GM19023 (cell line): ENCODE measurements at regions not wholly inside any gene's neighbourhood (a gene's known extent, or its start where the extent isn't known, plus 50 kb on each side); places are given as distances from the start of the nearest gene placed in this dataset.

Source experiments
- ATAC-seq: cut with Tn5 transposase; IDR thresholded peaks from one replicate; pipeline ENCODE4 v1.9.1; 2021; ENCODE audit warnings: mild to moderate bottlenecking, moderate library complexity; ENCODE audit not compliant: unreplicated experiment

DNA sequence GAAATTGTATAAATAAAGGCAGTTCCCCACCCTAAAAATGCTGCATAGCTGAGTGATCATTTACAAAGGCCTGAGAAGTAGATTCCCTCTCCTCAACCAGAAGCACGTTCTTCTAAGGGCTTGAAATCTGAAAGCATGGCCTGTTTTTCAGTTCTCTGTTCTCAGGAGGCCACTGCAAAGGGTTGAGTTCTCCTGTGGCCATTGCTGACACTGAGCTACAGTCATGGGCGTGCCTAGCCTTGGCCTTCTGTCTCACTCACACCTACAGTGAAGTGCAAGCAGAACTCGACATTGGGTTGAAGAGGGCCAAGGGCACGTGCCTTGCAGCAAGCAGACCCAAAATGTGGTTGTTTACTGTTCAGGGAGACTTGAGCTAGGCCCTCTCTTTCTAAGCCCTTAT, 276.6 kb upstream of the VLDLR start:
- ATAC-seq, result no peak

DNA sequence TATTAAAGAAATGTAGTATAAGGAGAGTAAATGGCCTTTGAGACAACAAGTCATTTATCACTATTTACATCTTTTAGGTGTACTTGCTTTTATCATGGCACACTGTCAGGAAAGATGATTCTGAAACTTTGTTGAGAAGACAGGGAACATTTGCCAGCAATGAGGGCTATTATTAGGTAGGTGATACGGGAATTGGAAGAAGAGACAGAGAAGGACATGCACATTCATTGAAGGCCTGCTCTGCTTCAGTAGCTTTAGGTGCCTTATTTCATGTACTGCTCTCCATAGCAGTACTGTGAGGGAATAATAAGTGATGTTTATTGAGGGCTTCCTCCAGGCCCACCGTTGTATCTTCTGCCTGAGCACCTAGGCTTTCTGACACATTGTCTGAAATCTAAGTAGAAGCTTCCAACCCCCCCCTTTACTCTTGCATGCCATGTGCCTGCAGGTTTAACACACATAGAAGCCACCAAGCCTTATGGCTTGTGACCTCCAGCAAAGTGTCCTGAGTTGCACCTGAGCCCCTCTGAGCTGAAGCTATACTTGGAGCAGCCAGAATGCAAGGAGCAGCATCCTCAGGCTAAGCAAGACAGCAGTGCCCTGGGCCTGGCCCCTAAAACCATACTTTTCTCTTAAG, 275.2 kb upstream of the VLDLR start:
- no peak for ATAC-seq

GRCh38 chr9:2351324-2351723, 270.3 kb upstream of the VLDLR start:
- no peak for ATAC-seq

DNA sequence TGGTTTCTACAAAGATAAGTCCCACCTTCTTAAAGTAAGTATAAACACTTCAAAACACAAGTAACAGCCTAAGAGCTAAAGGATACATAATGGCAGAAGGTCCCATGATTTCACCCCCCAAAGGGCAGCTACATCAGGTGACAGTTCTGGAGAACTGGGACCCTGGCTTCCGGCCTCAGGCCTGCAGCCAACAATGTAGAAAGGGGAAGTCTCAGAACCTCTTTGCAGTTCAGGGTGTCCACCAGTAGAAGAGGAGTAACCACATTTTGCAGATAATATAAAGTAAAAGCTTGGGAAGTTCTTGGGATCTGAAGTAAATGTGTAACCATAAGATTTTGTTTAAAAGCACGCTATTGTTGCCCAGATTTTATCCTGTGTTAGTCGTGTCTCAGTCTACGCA, 267.4 kb upstream of the VLDLR start:
- ATAC-seq, result no peak

DNA sequence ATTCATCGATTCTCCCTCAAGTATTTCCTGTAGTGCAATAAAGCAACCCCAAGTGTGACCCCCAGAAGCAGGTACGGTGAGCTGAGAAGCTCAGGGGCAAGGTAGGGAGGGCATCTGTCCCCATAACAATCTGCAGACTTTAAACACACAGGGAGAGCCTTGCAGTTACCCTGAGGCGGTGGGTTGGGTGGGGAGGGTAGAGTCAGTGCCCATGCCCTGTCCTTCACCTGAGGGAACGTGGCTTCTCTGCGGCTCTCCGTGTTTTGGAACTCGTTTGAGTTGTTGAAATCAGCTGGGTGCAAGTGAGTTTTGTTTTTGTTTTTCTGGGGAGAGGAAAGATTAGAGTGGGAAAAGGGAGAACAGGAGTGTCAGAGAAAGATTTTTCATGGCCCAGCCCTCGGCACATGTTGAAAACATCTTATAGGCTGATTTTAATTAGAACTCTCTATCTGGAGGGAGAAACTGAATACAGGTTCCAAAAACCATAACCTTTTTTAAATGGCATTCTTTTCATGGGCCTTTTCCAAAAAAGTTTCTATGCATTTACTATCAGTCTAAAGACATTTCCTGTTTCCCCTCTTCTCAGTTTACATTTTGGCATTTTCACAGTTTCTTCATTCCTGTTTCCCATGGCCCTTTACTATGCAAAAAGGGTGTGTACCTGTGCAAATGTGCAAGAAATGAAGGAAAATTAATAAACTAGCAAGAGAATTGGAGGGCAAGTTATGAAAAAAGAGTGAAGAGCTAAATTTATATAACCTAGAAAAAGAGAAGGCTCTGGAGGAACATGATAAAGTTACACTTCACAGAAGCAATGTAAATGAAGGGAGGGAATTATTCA, 266.5 kb upstream of the VLDLR start:
- no peak for ATAC-seq

DNA sequence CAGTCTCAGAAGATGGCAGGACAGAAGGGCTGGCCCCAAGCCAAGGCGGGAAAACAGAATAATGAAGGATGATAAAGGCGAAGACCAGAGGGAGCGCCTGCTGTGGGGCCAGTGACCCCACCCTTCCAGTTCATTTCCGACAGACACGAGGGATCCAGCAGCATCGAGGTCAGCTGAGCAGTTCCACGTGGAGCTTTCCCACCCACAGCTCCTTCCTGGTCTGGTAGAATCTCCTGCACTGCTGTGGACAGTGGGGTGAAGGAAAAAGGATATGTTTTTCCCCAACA, 265.9 kb upstream of the VLDLR start:
- ATAC-seq, result no peak

DNA sequence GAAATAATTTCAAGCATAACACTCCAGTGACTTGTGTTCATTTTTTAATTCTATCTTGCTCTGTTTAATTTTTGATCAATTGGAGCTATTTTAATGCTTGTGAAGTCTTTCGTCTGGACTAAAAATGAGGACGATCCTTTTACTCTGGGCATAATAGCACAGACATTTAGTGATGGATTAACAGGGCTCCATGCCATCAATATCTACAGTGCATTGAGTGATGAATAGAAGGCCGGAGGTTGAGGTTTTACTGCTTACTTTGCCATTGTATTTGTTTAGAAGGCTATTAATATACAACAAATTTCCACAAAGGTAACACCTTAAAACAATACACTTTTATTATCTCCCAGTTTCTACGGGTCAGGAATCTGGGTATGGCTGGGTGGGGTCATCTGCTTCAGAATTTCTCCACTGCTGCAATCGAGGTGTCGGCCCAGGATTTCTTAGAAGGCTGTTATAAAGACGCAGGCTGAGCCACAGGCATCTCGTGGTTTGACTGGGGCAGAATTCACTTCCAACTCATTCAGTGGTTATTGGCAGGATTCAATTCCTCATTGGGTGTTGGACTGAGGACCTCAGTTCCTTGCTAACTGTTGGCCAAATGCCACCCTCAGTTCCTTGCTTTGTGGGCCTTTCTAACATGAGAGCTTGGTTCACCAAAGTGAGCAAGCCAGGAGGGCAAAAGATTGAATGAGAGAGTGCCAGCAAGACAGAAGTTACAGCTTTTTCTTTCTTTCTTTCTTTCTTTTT, 265.4 kb upstream of the VLDLR start:
- no peak for ATAC-seq

DNA sequence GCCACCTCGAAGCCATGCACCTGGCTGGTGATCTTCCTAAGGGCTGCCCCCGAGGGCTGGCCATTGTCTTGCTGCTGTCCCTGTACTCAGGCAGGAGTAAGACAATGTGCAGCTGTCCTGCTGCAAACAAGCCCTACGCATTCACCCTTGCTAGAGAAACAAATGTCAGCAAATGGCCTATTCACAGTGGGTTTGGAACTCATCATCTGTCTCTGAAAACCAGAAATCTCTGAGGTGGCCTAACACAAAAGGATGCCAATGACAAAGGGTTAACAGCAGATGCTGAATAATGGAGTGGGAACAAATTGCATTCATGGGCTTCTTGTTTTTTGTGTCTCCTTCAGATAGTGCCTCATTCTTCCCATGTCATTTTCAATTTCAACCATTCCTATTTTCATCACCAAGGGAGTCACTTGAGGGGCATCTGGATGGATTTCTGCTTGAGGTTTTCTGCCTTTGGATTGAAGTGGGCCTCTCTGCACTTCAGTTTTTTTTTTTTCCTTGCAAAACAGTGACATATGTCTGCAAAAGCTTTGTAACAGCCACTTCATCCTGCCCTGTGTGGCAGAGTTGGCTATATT, 261.6 kb upstream of the VLDLR start:
- no peak for ATAC-seq

- no peak for ATAC-seq
Measured at GRCh38 chr9:2362150-2362549, 259.4 kb upstream of the VLDLR start.

DNA sequence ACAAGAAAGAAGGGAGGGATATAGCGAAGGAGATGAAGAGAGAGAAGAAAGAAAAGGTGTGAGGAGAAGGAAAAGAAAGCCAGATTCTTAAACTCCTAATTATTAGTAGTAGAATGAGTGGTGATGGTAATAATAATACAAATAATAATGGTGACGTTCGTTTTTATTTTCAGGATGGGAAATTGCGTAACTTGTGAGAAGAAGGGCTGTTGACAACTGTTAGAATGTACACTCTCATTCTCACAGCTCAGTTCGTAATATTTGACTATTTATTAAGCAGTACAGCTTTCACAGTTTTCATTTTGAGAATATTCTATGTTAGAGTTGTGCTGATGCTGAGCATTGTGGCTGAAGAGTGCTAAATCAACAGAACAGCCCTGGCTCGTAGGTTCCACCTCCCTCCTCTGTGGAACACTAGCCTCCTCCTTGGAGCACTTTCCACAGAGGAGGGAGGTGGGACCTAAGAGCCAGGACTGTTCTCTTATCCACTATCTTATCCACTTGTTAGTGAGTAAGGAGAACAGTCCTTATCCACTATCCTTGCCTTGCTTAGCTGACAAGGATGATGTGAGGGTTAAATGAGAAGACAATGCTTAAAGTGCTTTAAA, 258.3 kb upstream of the VLDLR start:
- ATAC-seq, result no peak

DNA sequence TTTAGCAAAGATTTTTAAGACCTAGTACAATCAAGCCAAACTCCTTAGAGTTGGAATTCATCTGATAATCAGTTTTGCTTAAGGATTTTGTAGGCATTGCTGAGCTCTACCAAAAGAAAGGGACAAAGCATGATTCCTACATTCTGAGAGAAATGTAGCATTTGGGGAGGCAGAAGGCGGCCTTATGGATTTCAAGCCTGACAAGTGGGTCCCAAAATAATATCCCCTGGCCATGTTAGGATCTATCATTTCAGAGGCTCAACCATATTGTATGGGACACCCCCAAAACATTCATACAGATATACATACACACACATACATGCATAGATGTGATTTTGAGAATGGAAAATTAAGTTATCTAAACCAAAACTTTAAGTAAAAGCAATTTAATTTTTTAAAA, 257.8 kb upstream of the VLDLR start:
- no peak for ATAC-seq

GRCh38 chr9:2367970-2368369, 253.6 kb upstream of the VLDLR start:
- no peak for ATAC-seq

GRCh38 chr9:2373648-2374047, 247.9 kb upstream of the VLDLR start:
- no peak for ATAC-seq

- no peak for ATAC-seq
Measured at GRCh38 chr9:2375114-2375513, 246.5 kb upstream of the VLDLR start.

- no peak for ATAC-seq
Measured at GRCh38 chr9:2377117-2377516, 244.5 kb upstream of the VLDLR start.

DNA sequence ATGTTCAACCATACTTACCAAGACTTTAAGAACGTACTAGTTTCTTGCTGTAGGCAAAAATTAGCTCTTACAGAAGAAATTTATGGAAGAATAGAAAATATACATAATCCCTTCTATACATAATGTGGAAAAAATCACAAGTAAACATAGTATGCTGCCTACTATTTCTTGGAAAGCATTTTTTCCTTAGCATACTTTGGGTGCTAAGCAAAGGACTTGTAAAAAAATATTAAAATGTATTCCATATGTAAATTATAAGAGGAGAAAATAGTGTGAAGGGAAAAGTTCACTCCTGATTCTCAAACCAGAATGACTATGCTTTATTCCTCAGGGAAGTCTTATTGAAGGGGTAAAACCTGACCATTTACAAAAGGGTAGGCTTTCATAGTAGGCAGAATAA, 243.8 kb upstream of the VLDLR start:
- ATAC-seq, result no peak

DNA sequence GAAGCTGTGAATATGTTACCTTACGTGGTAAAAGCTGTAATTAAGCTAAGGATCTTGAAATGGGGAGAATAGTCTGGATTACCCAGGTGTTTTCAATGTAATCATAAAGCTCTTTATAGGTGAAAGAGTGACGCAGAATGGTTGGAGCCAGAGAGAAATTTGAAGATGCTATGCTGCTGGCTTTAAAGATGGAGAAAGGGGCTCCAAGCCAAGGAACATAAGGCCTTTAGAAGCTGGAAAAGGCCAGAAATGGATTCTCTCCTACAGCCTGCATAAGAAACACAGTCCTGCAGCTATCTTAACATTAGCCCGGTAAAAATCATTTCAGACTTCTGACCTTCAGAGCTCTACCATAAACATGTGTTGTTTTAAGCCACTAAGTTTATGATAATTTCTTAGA, 243.3 kb upstream of the VLDLR start:
- no peak for ATAC-seq

- ATAC-seq, result no peak
Measured at GRCh38 chr9:2378816-2379215, 242.8 kb upstream of the VLDLR start.

GRCh38 chr9:2384741-2385140, 236.8 kb upstream of the VLDLR start:
- ATAC-seq, result no peak

DNA sequence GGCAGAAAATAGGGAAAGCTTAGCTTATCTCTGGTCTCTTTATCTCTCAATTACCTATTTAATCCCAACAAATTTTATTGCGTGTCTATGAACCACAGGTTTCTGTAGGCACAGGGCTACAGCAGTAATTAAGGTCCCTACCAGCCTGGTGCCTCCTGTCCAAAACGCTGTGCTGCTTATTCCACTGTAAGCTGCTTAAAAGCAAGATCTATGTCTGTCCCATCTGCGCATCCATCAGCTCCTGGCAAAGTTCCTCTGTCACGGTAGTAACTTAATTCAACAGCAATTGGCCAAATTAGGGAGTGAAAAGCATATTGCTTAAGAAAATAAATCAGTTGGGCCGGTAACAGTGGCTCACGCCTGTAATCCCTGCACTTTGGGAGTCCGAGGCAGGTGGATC, 235.8 kb upstream of the VLDLR start:
- ATAC-seq, result no peak

GRCh38 chr9:2386566-2386965, 235.0 kb upstream of the VLDLR start:
- ATAC-seq, result no peak
